ENCODE measurements at regions not wholly inside any gene's neighbourhood (a gene's known extent, or its start where the extent isn't known, plus 50 kb on each side); places are given as distances from the start of the nearest gene placed in this dataset.

GRCh38 chr18:68482815-68483214 lies 232.1 kb downstream of the TMX3 start:
- Histone ChIP-seq H3K79me2 (no peaks in the 10 kb centered on the region), H3K4me2 (no peak overlapping the region), H3K27ac (no peak overlapping the region), H3K9me2 (replicated peaks; ENCODE audit: insufficient read depth) (no peaks in the 10 kb centered on the region), H3K9me3 (ENCODE audit: low read depth) (no peaks in the 10 kb centered on the region), H3K36me3 (replicated peaks; ENCODE audit: insufficient read depth, low read depth) (no peaks in the 10 kb centered on the region), H3K4me3 (no peak overlapping the region), H4K20me1 (ENCODE audit: insufficient read depth, poor library complexity, severe bottlenecking) (no peaks in the 10 kb centered on the region), H3K4me1 (ENCODE audit: insufficient read depth) (no peaks in the 10 kb centered on the region), H2AFZ (no peak overlapping the region), H3K27me3 (no peaks in the 10 kb centered on the region)
- TF ChIP-seq EZH2phosphoT487 (IDR thresholded peaks at IDR 0.05; ENCODE audit: low read depth, severe bottlenecking, unreplicated experiment) (no peak), CTCF (IDR thresholded peaks at IDR 0.05; ENCODE audit: poor library complexity) (no peak), EZH2 (IDR thresholded peaks at IDR 0.05; ENCODE audit: borderline replicate concordance) (no peak)
- DNase-seq (ENCODE audit: low spot score): no peak
- WGBS (ENCODE audit: low lambda C conversion rate, missing lambda C conversion rate): 89% methylated on average over 3 of the region's 3 CpGs

GRCh38 chr18:68480196-68480595 lies 234.7 kb downstream of the TMX3 start:
- Histone ChIP-seq H4K20me1 (ENCODE audit: insufficient read depth, poor library complexity, severe bottlenecking) (no peaks in the 10 kb centered on the region), H3K4me3 (no peak overlapping the region), H3K9me2 (replicated peaks; ENCODE audit: insufficient read depth) (no peaks in the 10 kb centered on the region), H3K36me3 (replicated peaks; ENCODE audit: insufficient read depth, low read depth) (no peaks in the 10 kb centered on the region), H3K4me2 (no peak overlapping the region), H3K27me3 (no peaks in the 10 kb centered on the region), H2AFZ (no peak overlapping the region), H3K79me2 (no peaks in the 10 kb centered on the region), H3K27ac (no peak overlapping the region), H3K4me1 (ENCODE audit: insufficient read depth) (no peaks in the 10 kb centered on the region), H3K9me3 (ENCODE audit: low read depth) (no peaks in the 10 kb centered on the region)
- 65% methylated on average over 4 of the region's 4 CpGs for WGBS (ENCODE audit: low lambda C conversion rate, missing lambda C conversion rate)
- DNase-seq (ENCODE audit: low spot score): no peak
- TF ChIP-seq EZH2phosphoT487 (IDR thresholded peaks at IDR 0.05; ENCODE audit: low read depth, severe bottlenecking, unreplicated experiment) (no peak), CTCF (IDR thresholded peaks at IDR 0.05; ENCODE audit: poor library complexity) (no peak), EZH2 (IDR thresholded peaks at IDR 0.05; ENCODE audit: borderline replicate concordance) (no peak)

GRCh38 chr18:68478246-68478645 lies 236.7 kb downstream of the TMX3 start:
- no peaks in the 10 kb centered on the region for H4K20me1 ChIP-seq (ENCODE audit: insufficient read depth, poor library complexity, severe bottlenecking)
- DNase-seq (ENCODE audit: low spot score): no peak
- no peak overlapping the region for H2AFZ ChIP-seq
- H3K27me3 ChIP-seq: no peaks in the 10 kb centered on the region
- TF ChIP-seq CTCF (IDR thresholded peaks at IDR 0.05; ENCODE audit: poor library complexity): no peak
- TF ChIP-seq EZH2phosphoT487 (IDR thresholded peaks at IDR 0.05; ENCODE audit: low read depth, severe bottlenecking, unreplicated experiment): no peak
- no peaks in the 10 kb centered on the region for H3K79me2 ChIP-seq
- H3K4me2 ChIP-seq: no peak overlapping the region
- H3K9me2 ChIP-seq (replicated peaks; ENCODE audit: insufficient read depth): no peaks in the 10 kb centered on the region
- no peak overlapping the region for H3K27ac ChIP-seq
- H3K4me1 ChIP-seq (ENCODE audit: insufficient read depth): no peaks in the 10 kb centered on the region
- H3K9me3 ChIP-seq (ENCODE audit: low read depth): no peaks in the 10 kb centered on the region
- H3K36me3 ChIP-seq (replicated peaks; ENCODE audit: insufficient read depth, low read depth): no peaks in the 10 kb centered on the region
- H3K4me3 ChIP-seq: no peak overlapping the region
- WGBS (ENCODE audit: low lambda C conversion rate, missing lambda C conversion rate): 91% methylated on average over 2 of the region's 2 CpGs

GRCh38 chr18:68475883-68476282 lies 239.0 kb downstream of the TMX3 start:
- H3K4me3 ChIP-seq: no peak overlapping the region
- no peak overlapping the region for H3K4me2 ChIP-seq
- no peaks in the 10 kb centered on the region for H3K9me2 ChIP-seq (replicated peaks; ENCODE audit: insufficient read depth)
- DNase-seq (ENCODE audit: low spot score): no peak
- H3K79me2 ChIP-seq: no peaks in the 10 kb centered on the region
- no peak overlapping the region for H3K27ac ChIP-seq
- H3K4me1 ChIP-seq (ENCODE audit: insufficient read depth): peaks cover 6% of the 10 kb centered on the region
- H3K27me3 ChIP-seq: no peaks in the 10 kb centered on the region
- H3K9me3 ChIP-seq (ENCODE audit: low read depth): no peaks in the 10 kb centered on the region
- no peaks in the 10 kb centered on the region for H4K20me1 ChIP-seq (ENCODE audit: insufficient read depth, poor library complexity, severe bottlenecking)
- no peaks in the 10 kb centered on the region for H3K36me3 ChIP-seq (replicated peaks; ENCODE audit: insufficient read depth, low read depth)
- 90% methylated on average over 3 of the region's 3 CpGs for WGBS (ENCODE audit: low lambda C conversion rate, missing lambda C conversion rate)
- no peak overlapping the region for H2AFZ ChIP-seq
- TF ChIP-seq EZH2phosphoT487 (IDR thresholded peaks at IDR 0.05; ENCODE audit: low read depth, severe bottlenecking, unreplicated experiment) (no peak), EZH2 (IDR thresholded peaks at IDR 0.05; ENCODE audit: borderline replicate concordance) (no peak), CTCF (IDR thresholded peaks at IDR 0.05; ENCODE audit: poor library complexity) (no peak)

Data from hepatocyte (in vitro differentiated cells).